GM12878 (cell line): ENCODE measurements at regions not wholly inside any gene's neighbourhood (a gene's known extent, or its start where the extent isn't known, plus 50 kb on each side); places are given as distances from the start of the nearest gene placed in this dataset.

ENCODE experiments used
- ATAC-seq: fragments of 200-7000 bp; cut with Tn5 transposase; 3 replicates; pipeline ENCODE4 v1.9.1; 2020; ENCODE audit warnings: mild to moderate bottlenecking, moderate library complexity
- BruUV-seq: library from RNA; stranded (reverse); fragments of 400-500 nt; replicated peaks from 2 replicates; lab custom pipeline; 2021; lab: Mats Ljungman, UMichigan
- CTCF ChIA-PET: fragments of 300-600 bp; sonication (Branson Sonifier 250); formaldehyde crosslinking; extraction: SDS; loops from one replicate; lab custom pipeline; 2021; ENCODE audit warnings: inconsistent platforms; lab: Yijun Ruan, JAX
- POLR2A ChIA-PET: fragments of 350-600 bp; formaldehyde crosslinking; extraction: SDS; loops from one replicate; lab custom pipeline; 2021; ENCODE audit warnings: inconsistent platforms; lab: Charles Lee
- RAD21 ChIA-PET: fragments of 300-600 bp; sonication (Branson Sonifier 250); formaldehyde crosslinking; loops from one replicate; lab custom pipeline; 2023; ENCODE audit warnings: antibody characterized with exemption; ENCODE audit not compliant: unreplicated experiment; lab: Charles Lee
- SMC1A ChIA-PET: fragments of 300-600 bp; sonication (Branson Sonifier 250); formaldehyde crosslinking; loops from one replicate; lab custom pipeline; 2023; ENCODE audit not compliant: unreplicated experiment, uncharacterized antibody; lab: Charles Lee
- DNase-seq: peaks from one replicate; pipeline ENCODE4 v3.0.0-alpha.2; 2011; ENCODE audit warnings: low read depth, low spot score
- FAIRE-seq: peaks from 3 replicates; lab custom pipeline; 2011; peaks lifted over from hg19 to GRCh38; lab: Jason Lieb, UNC
- H2AFZ ChIP-seq: 2 replicates; pipeline ENCODE4 v1.6.0; 2011; ENCODE audit warnings: low read depth, low read length, control low read depth; ENCODE audit not compliant: control insufficient read depth
- H3K27ac ChIP-seq: 2 replicates; pipeline ENCODE4 v1.5.1; 2011; ENCODE audit warnings: control low read depth; ENCODE audit not compliant: control insufficient read depth, insufficient read depth
- H3K27me3 ChIP-seq, 2 experiments: replicated peaks in 1 of 2; 2 replicates each; pipeline versions ENCODE4 v1.6.0 to v1.6.1; 2011; ENCODE audit warnings: low read length in 1 of 2; ENCODE audit not compliant: control insufficient read depth in 2 of 2, insufficient read depth in 2 of 2
- H3K36me3 ChIP-seq, 2 experiments: 2 replicates each; pipeline ENCODE4 v1.5.1; 2011; ENCODE audit warnings: low read length in 1 of 2; ENCODE audit not compliant: control insufficient read depth in 2 of 2, insufficient read depth in 2 of 2
- H3K4me1 ChIP-seq: 2 replicates; pipeline ENCODE4 v1.6.1; 2011; ENCODE audit warnings: mild to moderate bottlenecking, low read length, moderate library complexity, mixed read lengths; ENCODE audit not compliant: control insufficient read depth, insufficient read depth
- H3K4me2 ChIP-seq: 2 replicates; pipeline ENCODE4 v1.6.0; 2011; ENCODE audit warnings: control low read depth; ENCODE audit not compliant: control insufficient read depth, insufficient read depth
- H3K4me3 ChIP-seq: fragments of 200-600 bp; sonication (generic); 2 replicates; pipeline ENCODE4 v1.5.1; 2016
- H3K79me2 ChIP-seq: 2 replicates; pipeline ENCODE4 v1.6.0; 2011; ENCODE audit warnings: low read length; ENCODE audit not compliant: control insufficient read depth, insufficient read depth
- H3K9ac ChIP-seq: 2 replicates; pipeline ENCODE4 v1.8.0; 2011; ENCODE audit warnings: low read length, control low read depth, mixed read lengths; ENCODE audit not compliant: control insufficient read depth, insufficient read depth
- H3K9me3 ChIP-seq: replicated peaks from 3 replicates; pipeline ENCODE4 v1.5.1; 2011; ENCODE audit warnings: mild to moderate bottlenecking, low read length; ENCODE audit not compliant: control insufficient read depth, insufficient read depth
- H4K20me1 ChIP-seq: 2 replicates; pipeline ENCODE4 v1.6.0; 2011; ENCODE audit not compliant: control insufficient read depth, insufficient read depth
- NR2C1 ChIP-seq: fragments of 450-650 bp; IDR thresholded peaks from 2 replicates; pipeline ENCODE4 v1.6.1; 2017; ENCODE audit warnings: antibody characterized with exemption, mild to moderate bottlenecking, moderate library complexity
- POLR2A ChIP-seq: IDR thresholded peaks from 2 replicates; pipeline ENCODE4 v1.6.1; 2011; ENCODE audit warnings: low read depth, mild to moderate bottlenecking, low read length
- SPI1 ChIP-seq: IDR thresholded peaks from 2 replicates; pipeline ENCODE4 v1.6.1; 2011; ENCODE audit warnings: low read depth, mild to moderate bottlenecking, low read length, moderate library complexity, borderline replicate concordance; ENCODE audit not compliant: insufficient read depth
- TBL1XR1 ChIP-seq: IDR thresholded peaks from 2 replicates; pipeline ENCODE4 v1.6.1; 2012; ENCODE audit warnings: low read depth, low read length, improper control_type of control experiment
- WGBS: methylation state at CpG from one replicate; pipeline ENCODE4 v1.1.6; 2016; ENCODE audit warnings: low lambda C conversion rate; ENCODE audit not compliant: insufficient replicate concordance, insufficient coverage; ENCODE audit errors: missing lambda C conversion rate; 5-methylcytosine and 5-hydroxymethylcytosine counted together
- in situ Hi-C: fragments of 300-500 bp; cut with MboI; formaldehyde crosslinking; loops from 9 replicates; pipeline ENCODE4 v1.14.3; 2018; ENCODE audit warnings: mixed read lengths
- intact Hi-C: fragments of 100-400 bp; cut with micrococcal nuclease; formaldehyde crosslinking; loops from one replicate; pipeline ENCODE4 v1.14.2; 2022; ENCODE audit not compliant: unreplicated experiment
- TF ChIP-seq, protein P1 (sequence below): fragments of 450-650 bp; IDR thresholded peaks from 2 replicates; pipeline ENCODE4 v1.6.1; 2017; ENCODE audit warnings: mild to moderate bottlenecking, moderate library complexity
- TF ChIP-seq, protein P2 (sequence below): IDR thresholded peaks from 2 replicates; pipeline ENCODE4 v1.6.1; 2011; ENCODE audit warnings: low read depth, mild to moderate bottlenecking, low read length, moderate library complexity, borderline replicate concordance; ENCODE audit errors: extremely low read depth
- TF ChIP-seq, protein P3 (sequence below): IDR thresholded peaks from 2 replicates; pipeline ENCODE4 v1.6.1; 2012; ENCODE audit warnings: low read depth, low read length, improper control_type of control experiment

DNA sequence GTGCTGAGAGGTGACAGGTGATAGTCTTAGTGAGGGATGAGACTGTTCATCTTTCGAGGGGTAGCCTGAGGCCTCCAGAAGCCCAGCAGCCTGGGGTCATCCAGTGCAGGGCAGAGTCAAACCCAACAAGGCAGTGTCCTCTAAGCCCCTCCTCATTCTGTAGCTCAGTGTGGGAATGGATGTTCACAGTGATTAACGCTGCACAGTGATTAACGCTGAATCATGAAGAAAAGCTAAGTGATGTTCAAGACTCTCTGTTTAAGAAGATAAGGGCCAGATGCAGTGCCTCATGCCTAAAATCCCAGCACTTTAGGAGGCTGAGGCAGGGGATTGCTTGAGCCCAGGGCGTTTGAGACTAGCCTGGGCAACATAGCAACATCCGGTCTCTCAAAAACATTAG lies 56.3 kb upstream of the LAPTM4A start:
- DNase-seq (no peak), FAIRE-seq (no peak), ATAC-seq (no peak)
- no peak overlapping the region for H2AFZ ChIP-seq
- H3K9me3 ChIP-seq: 0 out of 3 replicates have a peak, but pooled peaks cover under 1% of the 10 kb centered on the region
- no peak overlapping the region for H3K9ac ChIP-seq
- ChIA-PET CTCF (interaction anchor here (1.3 kb wide), 1 partner anchor 11 kb away, joined by 4 read pairs; no protein-coding TSS in a partner anchor), POLR2A (no interaction called here), SMC1A (interaction anchor here (0.6 kb wide), 1 partner anchor 160 kb away, joined by 4 read pairs; no protein-coding TSS in a partner anchor)
- in situ Hi-C loops (no loop called here), intact Hi-C loops (no loop called here)
- no TSS peak for BruUV-seq
- H3K36me3 ChIP-seq: no peaks in the 10 kb centered on the region
- TF ChIP-seq SPI1 (no peak), NR2C1 (no peak), TBL1XR1 (no peak), POLR2A (no peak)
- TF ChIP-seq, protein P1, sequence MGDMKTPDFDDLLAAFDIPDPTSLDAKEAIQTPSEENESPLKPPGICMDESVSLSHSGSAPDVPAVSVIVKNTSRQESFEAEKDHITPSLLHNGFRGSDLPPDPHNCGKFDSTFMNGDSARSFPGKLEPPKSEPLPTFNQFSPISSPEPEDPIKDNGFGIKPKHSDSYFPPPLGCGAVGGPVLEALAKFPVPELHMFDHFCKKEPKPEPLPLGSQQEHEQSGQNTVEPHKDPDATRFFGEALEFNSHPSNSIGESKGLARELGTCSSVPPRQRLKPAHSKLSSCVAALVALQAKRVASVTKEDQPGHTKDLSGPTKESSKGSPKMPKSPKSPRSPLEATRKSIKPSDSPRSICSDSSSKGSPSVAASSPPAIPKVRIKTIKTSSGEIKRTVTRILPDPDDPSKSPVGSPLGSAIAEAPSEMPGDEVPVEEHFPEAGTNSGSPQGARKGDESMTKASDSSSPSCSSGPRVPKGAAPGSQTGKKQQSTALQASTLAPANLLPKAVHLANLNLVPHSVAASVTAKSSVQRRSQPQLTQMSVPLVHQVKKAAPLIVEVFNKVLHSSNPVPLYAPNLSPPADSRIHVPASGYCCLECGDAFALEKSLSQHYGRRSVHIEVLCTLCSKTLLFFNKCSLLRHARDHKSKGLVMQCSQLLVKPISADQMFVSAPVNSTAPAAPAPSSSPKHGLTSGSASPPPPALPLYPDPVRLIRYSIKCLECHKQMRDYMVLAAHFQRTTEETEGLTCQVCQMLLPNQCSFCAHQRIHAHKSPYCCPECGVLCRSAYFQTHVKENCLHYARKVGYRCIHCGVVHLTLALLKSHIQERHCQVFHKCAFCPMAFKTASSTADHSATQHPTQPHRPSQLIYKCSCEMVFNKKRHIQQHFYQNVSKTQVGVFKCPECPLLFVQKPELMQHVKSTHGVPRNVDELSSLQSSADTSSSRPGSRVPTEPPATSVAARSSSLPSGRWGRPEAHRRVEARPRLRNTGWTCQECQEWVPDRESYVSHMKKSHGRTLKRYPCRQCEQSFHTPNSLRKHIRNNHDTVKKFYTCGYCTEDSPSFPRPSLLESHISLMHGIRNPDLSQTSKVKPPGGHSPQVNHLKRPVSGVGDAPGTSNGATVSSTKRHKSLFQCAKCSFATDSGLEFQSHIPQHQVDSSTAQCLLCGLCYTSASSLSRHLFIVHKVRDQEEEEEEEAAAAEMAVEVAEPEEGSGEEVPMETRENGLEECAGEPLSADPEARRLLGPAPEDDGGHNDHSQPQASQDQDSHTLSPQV: no peak
- TF ChIP-seq, protein P2, sequence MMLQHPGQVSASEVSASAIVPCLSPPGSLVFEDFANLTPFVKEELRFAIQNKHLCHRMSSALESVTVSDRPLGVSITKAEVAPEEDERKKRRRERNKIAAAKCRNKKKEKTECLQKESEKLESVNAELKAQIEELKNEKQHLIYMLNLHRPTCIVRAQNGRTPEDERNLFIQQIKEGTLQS: no peak
- TF ChIP-seq, protein P3, sequence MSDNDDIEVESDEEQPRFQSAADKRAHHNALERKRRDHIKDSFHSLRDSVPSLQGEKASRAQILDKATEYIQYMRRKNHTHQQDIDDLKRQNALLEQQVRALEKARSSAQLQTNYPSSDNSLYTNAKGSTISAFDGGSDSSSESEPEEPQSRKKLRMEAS: no peak
- TF ChIP-seq, all 136 proteins: peak for 0
- WGBS: 62% methylated on average over 5 of the region's 5 CpGs
- H3K4me1 ChIP-seq: no peaks in the 10 kb centered on the region
- no peaks in the 10 kb centered on the region for H4K20me1 ChIP-seq
- no peak overlapping the region for H3K4me2 ChIP-seq
- RAD21 ChIA-PET: interaction anchor here (0.6 to 3.8 kb wide), 2 partner anchors 118 to 172 kb away, joined by 3 to 16 read pairs; partner anchors contain the start of gene SDC1
- no peaks in the 10 kb centered on the region for H3K27me3 ChIP-seq
- no peak overlapping the region for H3K27ac ChIP-seq
- no peak overlapping the region for H3K4me3 ChIP-seq
- H3K79me2 ChIP-seq: no peaks in the 10 kb centered on the region
